H1 (cell line): ENCODE measurements at regions not wholly inside any gene's neighbourhood (a gene's known extent, or its start where the extent isn't known, plus 50 kb on each side); places are given as distances from the start of the nearest gene placed in this dataset.

Source experiments
- CTCF ChIA-PET: fragments of 300-600 bp; sonication (Branson Sonifier 250); formaldehyde crosslinking; loops from one replicate; lab custom pipeline; 2021; ENCODE audit not compliant: partially characterized antibody; lab: Charles Lee
- POLR2A ChIA-PET: fragments of 300-600 bp; sonication (Branson Sonifier 250); formaldehyde crosslinking; loops from one replicate; lab custom pipeline; 2021; ENCODE audit warnings: inconsistent platforms; ENCODE audit not compliant: partially characterized antibody; lab: Charles Lee
- DNase-seq, 2 experiments: peaks; one replicate each; pipeline versions ENCODE4 v3.0.0 to v3.0.0-alpha.2; 2010 to 2022; ENCODE audit warnings: low spot score in 2 of 2, low read depth in 1 of 2, mixed read lengths in 1 of 2
- FAIRE-seq: peaks from 2 replicates; lab custom pipeline; 2011; peaks lifted over from hg19 to GRCh38; lab: Jason Lieb, UNC
- H2AFZ ChIP-seq: 2 replicates; pipeline ENCODE4 v1.8.1; 2012; ENCODE audit warnings: low read length, inconsistent platforms
- H2AK5ac ChIP-seq: 2 replicates; pipeline ENCODE4 v1.6.1; 2013; ENCODE audit warnings: low read depth, low read length
- H2BK120ac ChIP-seq: replicated peaks from 2 replicates; pipeline ENCODE3; 2013; ENCODE audit warnings: low read depth, low read length, inconsistent platforms
- H2BK12ac ChIP-seq: 2 replicates; pipeline ENCODE4 v1.6.1; 2013; ENCODE audit warnings: low read depth, low read length
- H2BK15ac ChIP-seq: 2 replicates; pipeline ENCODE4 v1.6.1; 2013; ENCODE audit warnings: low read length
- H2BK20ac ChIP-seq: 2 replicates; pipeline ENCODE4 v1.6.1; 2013; ENCODE audit warnings: low read length
- H2BK5ac ChIP-seq: 2 replicates; pipeline ENCODE4 v1.6.1; 2013; ENCODE audit warnings: low read depth, low read length
- H3K14ac ChIP-seq: 2 replicates; pipeline ENCODE4 v1.6.1; 2013; ENCODE audit warnings: inconsistent platforms; ENCODE audit not compliant: insufficient read length
- H3K18ac ChIP-seq: 2 replicates; pipeline ENCODE4 v1.6.1; 2013; ENCODE audit warnings: low read length; ENCODE audit errors: extremely low read depth
- H3K23ac ChIP-seq: 2 replicates; pipeline ENCODE4 v1.6.1; 2013; ENCODE audit warnings: inconsistent platforms; ENCODE audit not compliant: insufficient read length
- H3K23me2 ChIP-seq: 2 replicates; pipeline ENCODE4 v1.6.1; 2013; ENCODE audit warnings: low read depth, low read length
- H3K27ac ChIP-seq: 2 replicates; pipeline ENCODE4 v1.6.1; 2011; ENCODE audit warnings: low read depth, low read length, inconsistent platforms
- H3K27me3 ChIP-seq, 4 experiments: replicated peaks in 1 of 4; 1 replicate in 1 of 4; 2 replicates in 3 of 4; pipeline versions ENCODE4 v1.6.1 to v1.8.1; 2011 to 2013; ENCODE audit warnings: low read length in 3 of 4, mild to moderate bottlenecking in 3 of 4, inconsistent platforms in 2 of 4, mixed read lengths in 2 of 4, moderate library complexity in 1 of 4; ENCODE audit not compliant: control insufficient read depth in 3 of 4, insufficient read depth in 3 of 4; ENCODE audit errors: extremely low read depth in 1 of 4
- H3K36me3 ChIP-seq, 4 experiments: 2 replicates each; pipeline versions ENCODE4 v1.6.1 to v1.8.1; 2011 to 2013; ENCODE audit warnings: mild to moderate bottlenecking in 4 of 4, low read length in 3 of 4, moderate library complexity in 2 of 4, control low read depth in 1 of 4, inconsistent platforms in 1 of 4; ENCODE audit not compliant: insufficient read depth in 4 of 4, control insufficient read depth in 2 of 4
- H3K4ac ChIP-seq: replicated peaks from 2 replicates; pipeline ENCODE3; 2013; ENCODE audit warnings: low read length, low read depth, mixed read lengths, inconsistent platforms; ENCODE audit not compliant: insufficient read length
- H3K4me1 ChIP-seq, 4 experiments: replicated peaks in 1 of 4; 1 replicate in 1 of 4; 2 replicates in 3 of 4; pipeline versions ENCODE4 v1.6.1 to v1.8.1; 2011 to 2013; ENCODE audit warnings: low read length in 3 of 4, inconsistent platforms in 2 of 4, mixed read lengths in 1 of 4; ENCODE audit not compliant: insufficient read depth in 4 of 4, control insufficient read depth in 3 of 4
- H3K4me2 ChIP-seq, 2 experiments: 2 replicates each; pipeline versions ENCODE4 v1.6.1 to v1.8.1; 2011 to 2013; ENCODE audit warnings: low read depth in 2 of 2, low read length in 2 of 2, control low read depth in 1 of 2, inconsistent platforms in 1 of 2, mild to moderate bottlenecking in 1 of 2; ENCODE audit not compliant: insufficient read depth in 1 of 2
- H3K4me3 ChIP-seq, 4 experiments: fragments of 200-600, 300-600 bp in 1 of 4; sonication (generic), shearing (Covaris generic), sonication (Bioruptor Twin) in 1 of 4; 2 replicates each; pipeline versions ENCODE4 v1.5.1 to v1.8.1; 2011 to 2016; ENCODE audit warnings: low read length in 4 of 4, low read depth in 3 of 4, control low read depth in 2 of 4, inconsistent platforms in 2 of 4, mild to moderate bottlenecking in 2 of 4, mixed read lengths in 1 of 4, moderate library complexity in 1 of 4; ENCODE audit not compliant: insufficient read depth in 2 of 4; ENCODE audit errors: extremely low read depth in 1 of 4
- H3K56ac ChIP-seq: replicated peaks from 2 replicates; pipeline ENCODE3; 2013; ENCODE audit warnings: low read depth, mild to moderate bottlenecking, mixed read lengths, low read length, inconsistent platforms; ENCODE audit not compliant: insufficient read length
- H3K79me1 ChIP-seq: 2 replicates; pipeline ENCODE4 v1.6.1; 2013; ENCODE audit warnings: low read depth, low read length, control low read depth
- H3K79me2 ChIP-seq, 2 experiments: 2 replicates each; pipeline versions ENCODE4 v1.6.1 to v1.8.1; 2012 to 2013; ENCODE audit warnings: low read length in 2 of 2, mild to moderate bottlenecking in 2 of 2, inconsistent platforms in 1 of 2; ENCODE audit not compliant: insufficient read depth in 2 of 2, control insufficient read depth in 1 of 2
- H3K9ac ChIP-seq, 4 experiments: replicated peaks in 1 of 4; 1 replicate in 1 of 4; 2 replicates in 3 of 4; pipeline versions ENCODE4 v1.6.1 to v1.8.1; 2011 to 2013; ENCODE audit warnings: low read depth in 3 of 4, low read length in 3 of 4, control low read depth in 2 of 4, mild to moderate bottlenecking in 2 of 4, moderate library complexity in 2 of 4, inconsistent platforms in 1 of 4; ENCODE audit errors: extremely low read depth in 1 of 4
- H3K9me3 ChIP-seq, 2 experiments: 2 replicates each; pipeline versions ENCODE4 v1.6.1 to v1.8.1; 2012 to 2013; ENCODE audit warnings: mild to moderate bottlenecking in 2 of 2, moderate library complexity in 2 of 2, control low read depth in 1 of 2, inconsistent platforms in 1 of 2, low read depth in 1 of 2, low read length in 1 of 2, mixed read lengths in 1 of 2; ENCODE audit not compliant: insufficient read depth in 2 of 2
- H4K20me1 ChIP-seq, 2 experiments: replicated peaks in 1 of 2; 2 replicates each; pipeline versions ENCODE3 to v1.8.1; 2011 to 2013; ENCODE audit warnings: inconsistent platforms in 2 of 2, low read length in 2 of 2, mild to moderate bottlenecking in 1 of 2; ENCODE audit not compliant: insufficient read depth in 2 of 2, control insufficient read depth in 1 of 2
- H4K5ac ChIP-seq: 2 replicates; pipeline ENCODE4 v1.6.1; 2013; ENCODE audit warnings: low read length, low read depth, mixed read lengths, inconsistent platforms; ENCODE audit not compliant: insufficient read length
- H4K8ac ChIP-seq: 2 replicates; pipeline ENCODE4 v1.8.0; 2013; ENCODE audit warnings: mild to moderate bottlenecking, moderate library complexity, low read length, inconsistent platforms; ENCODE audit not compliant: insufficient read depth; ENCODE audit errors: extremely low read depth
- H4K91ac ChIP-seq: replicated peaks from 2 replicates; pipeline ENCODE3; 2013; ENCODE audit warnings: low read length, mixed read lengths, inconsistent platforms; ENCODE audit not compliant: insufficient read length
- CHD1 ChIP-seq: IDR thresholded peaks from 2 replicates; pipeline ENCODE4 v1.6.1; 2012; ENCODE audit warnings: low read depth, low read length, improper control_type of control experiment
- CREB1 ChIP-seq: IDR thresholded peaks from 2 replicates; pipeline ENCODE4 v1.6.1; 2012; ENCODE audit warnings: inconsistent platforms
- EZH2 ChIP-seq: fragments of 200-600 bp; sonication (generic); IDR thresholded peaks from 2 replicates; pipeline ENCODE4 v1.7.1; 2012; ENCODE audit warnings: low read depth, mild to moderate bottlenecking, moderate library complexity, low read length, inconsistent platforms; ENCODE audit not compliant: severe bottlenecking
- JUN ChIP-seq: IDR thresholded peaks from 2 replicates; pipeline ENCODE4 v1.6.1; 2011; ENCODE audit warnings: low read depth, mild to moderate bottlenecking, improper control_type of control experiment, low read length
- NANOG ChIP-seq: IDR thresholded peaks from 2 replicates; pipeline ENCODE4 v1.6.1; 2011; ENCODE audit warnings: low read length, low read depth, mild to moderate bottlenecking, inconsistent platforms; ENCODE audit not compliant: insufficient read depth, poor library complexity, severe bottlenecking
- NRF1 ChIP-seq: IDR thresholded peaks from 2 replicates; pipeline ENCODE4 v1.6.1; 2011; ENCODE audit warnings: mild to moderate bottlenecking, low read depth, low read length, improper control_type of control experiment
- RNF2 ChIP-seq: fragments of 200-900, 300-1000 bp; sonication (generic); IDR thresholded peaks from 2 replicates; pipeline ENCODE4 v1.7.1; 2016; ENCODE audit warnings: borderline replicate concordance, low read depth, mild to moderate bottlenecking, antibody characterized with exemption, low read length; ENCODE audit not compliant: poor library complexity, severe bottlenecking; ENCODE audit errors: missing control alignments
- SAP30 ChIP-seq: fragments of 300-600 bp; sonication (generic); IDR thresholded peaks from 2 replicates; pipeline ENCODE4 v1.7.1; 2012; ENCODE audit warnings: low read length, moderate library complexity, mild to moderate bottlenecking, inconsistent platforms; ENCODE audit not compliant: insufficient read depth, insufficient replicate concordance
- YY1 ChIP-seq: IDR thresholded peaks from 2 replicates; pipeline ENCODE4 v1.6.1; 2011; ENCODE audit warnings: low read depth, mild to moderate bottlenecking, low read length
- WGBS, 2 experiments: shearing (Covaris generic) in 1 of 2; methylation state at CpG; one replicate each; pipeline versions ENCODE4 v1.1.6 to v1.1.7; 2013 to 2015; ENCODE audit warnings: low lambda C conversion rate in 2 of 2, mixed read lengths in 2 of 2, inconsistent platforms in 1 of 2, low coverage in 1 of 2, missing lambda C conversion rate in 1 of 2; ENCODE audit not compliant: insufficient replicate concordance in 2 of 2, insufficient coverage in 1 of 2, insufficient read length in 1 of 2; ENCODE audit errors: extremely low coverage in 1 of 2, missing lambda C conversion rate in 1 of 2; 5-methylcytosine and 5-hydroxymethylcytosine counted together

DNA sequence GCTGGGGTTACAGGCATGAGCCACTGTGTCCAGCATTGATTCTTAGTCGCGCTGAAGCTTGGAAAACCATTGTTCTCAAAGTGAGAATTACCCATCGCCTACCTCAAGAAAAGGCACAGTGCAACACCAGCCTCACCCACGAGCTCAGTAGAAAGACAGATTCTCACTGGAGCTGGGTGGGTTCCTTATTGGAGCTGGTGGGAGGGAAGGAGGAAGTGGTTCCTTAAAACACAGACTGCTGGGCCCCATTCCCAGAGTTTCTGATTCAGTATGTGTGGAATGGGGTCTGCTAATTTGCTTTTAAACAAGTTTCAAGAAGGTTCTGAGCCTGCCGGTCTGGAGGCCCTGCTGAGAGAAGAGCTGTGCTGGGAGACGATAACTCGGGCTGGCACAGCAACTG is 264.7 kb downstream of the ENGASE start:
- CTCF ChIA-PET = interaction anchor here (0.6 to 1.7 kb wide), 3 partner anchors 9 to 145 kb away, joined by 3 to 6 read pairs (median 4); no protein-coding TSS in a partner anchor

More for the DNA sequence above, 264.7 kb downstream of the ENGASE start:
- FAIRE-seq (no peak), DNase-seq (no peak)
- no peak overlapping the region for H3K4me3 ChIP-seq
- 79% methylated on average over 6 of the region's 7 CpGs; no CpG with 5 or more reads in 1 of the 2 experiments for WGBS, 2 experiments
- H2BK120ac ChIP-seq = no peak overlapping the region
- H4K8ac ChIP-seq = no peak overlapping the region
- H3K9ac ChIP-seq = no peak overlapping the region
- TF ChIP-seq SAP30 (no peak), JUN (no peak), CREB1 (no peak), NANOG (no peak), EZH2 (no peak), NRF1 (no peak), CHD1 (no peak), YY1 (no peak), RNF2 (no peak)
- no peak overlapping the region for H2AK5ac ChIP-seq
- no peak overlapping the region for H2BK12ac ChIP-seq
- H3K27me3 ChIP-seq = no peaks in the 10 kb centered on the region; a peak in 1 of 7 replicates
- no peak overlapping the region for H3K27ac ChIP-seq
- no peak overlapping the region for H4K91ac ChIP-seq
- no peak overlapping the region for H2BK5ac ChIP-seq
- H3K79me2 ChIP-seq = no peaks in the 10 kb centered on the region
- no peak overlapping the region for H3K23ac ChIP-seq
- no peak overlapping the region for H2BK20ac ChIP-seq
- no peaks in the 10 kb centered on the region for H3K9me3 ChIP-seq
- peaks cover 0 to 2% of the 10 kb centered on the region in 2 experiments for H4K20me1 ChIP-seq
- no peaks in the 10 kb centered on the region for H3K79me1 ChIP-seq
- no peak overlapping the region for H2AFZ ChIP-seq
- no peak overlapping the region for H3K56ac ChIP-seq
- no peaks in the 10 kb centered on the region for H3K36me3 ChIP-seq
- no peak overlapping the region for H4K5ac ChIP-seq
- H3K4ac ChIP-seq = no peak overlapping the region
- no peak overlapping the region for H3K18ac ChIP-seq
- POLR2A ChIA-PET = no interaction called here
- no peak overlapping the region for H2BK15ac ChIP-seq
- no peak overlapping the region for H3K4me2 ChIP-seq
- H3K23me2 ChIP-seq = no peaks in the 10 kb centered on the region
- H3K4me1 ChIP-seq = no peaks in the 10 kb centered on the region; a peak in 1 of 7 replicates
- no peak overlapping the region for H3K14ac ChIP-seq
